Loucy (cell line): ENCODE measurements at regions not wholly inside any gene's neighbourhood (a gene's known extent, or its start where the extent isn't known, plus 50 kb on each side); places are given as distances from the start of the nearest gene placed in this dataset.

Experiments
- EZH2phosphoT487 ChIP-seq: fragments of 200-600 bp; IDR thresholded peaks from 2 replicates; pipeline ENCODE4 v1.6.1; 2018; ENCODE audit warnings: antibody characterized with exemption, mild to moderate bottlenecking, moderate library complexity, borderline replicate concordance
- TF ChIP-seq, protein P1 (sequence below): fragments of 200-600 bp; sonication (generic); conservative IDR thresholded peaks from 2 replicates; pipeline ENCODE4 v1.5.1; 2014; ENCODE audit warnings: mild to moderate bottlenecking, antibody characterized with exemption, low read length

DNA sequence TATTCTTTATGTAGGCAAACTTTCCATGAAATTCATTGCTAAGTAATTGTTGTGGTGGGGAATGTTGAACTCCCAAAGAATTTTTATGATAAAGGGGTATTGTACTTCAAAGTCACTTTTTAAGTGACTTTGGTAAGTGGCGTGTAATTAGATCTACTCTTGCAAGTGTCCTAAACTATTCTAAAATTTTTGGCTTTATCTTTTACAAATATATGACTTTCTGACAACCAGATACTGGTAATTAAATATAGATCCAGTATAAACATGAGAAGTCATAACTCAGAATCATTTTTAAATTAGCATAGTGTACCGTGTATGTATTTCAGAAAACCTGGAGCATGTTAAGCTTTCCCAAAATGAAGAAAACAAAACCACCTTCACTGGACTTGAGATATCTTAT is 84.7 kb upstream of the HGF start:
- TF ChIP-seq, protein P1, sequence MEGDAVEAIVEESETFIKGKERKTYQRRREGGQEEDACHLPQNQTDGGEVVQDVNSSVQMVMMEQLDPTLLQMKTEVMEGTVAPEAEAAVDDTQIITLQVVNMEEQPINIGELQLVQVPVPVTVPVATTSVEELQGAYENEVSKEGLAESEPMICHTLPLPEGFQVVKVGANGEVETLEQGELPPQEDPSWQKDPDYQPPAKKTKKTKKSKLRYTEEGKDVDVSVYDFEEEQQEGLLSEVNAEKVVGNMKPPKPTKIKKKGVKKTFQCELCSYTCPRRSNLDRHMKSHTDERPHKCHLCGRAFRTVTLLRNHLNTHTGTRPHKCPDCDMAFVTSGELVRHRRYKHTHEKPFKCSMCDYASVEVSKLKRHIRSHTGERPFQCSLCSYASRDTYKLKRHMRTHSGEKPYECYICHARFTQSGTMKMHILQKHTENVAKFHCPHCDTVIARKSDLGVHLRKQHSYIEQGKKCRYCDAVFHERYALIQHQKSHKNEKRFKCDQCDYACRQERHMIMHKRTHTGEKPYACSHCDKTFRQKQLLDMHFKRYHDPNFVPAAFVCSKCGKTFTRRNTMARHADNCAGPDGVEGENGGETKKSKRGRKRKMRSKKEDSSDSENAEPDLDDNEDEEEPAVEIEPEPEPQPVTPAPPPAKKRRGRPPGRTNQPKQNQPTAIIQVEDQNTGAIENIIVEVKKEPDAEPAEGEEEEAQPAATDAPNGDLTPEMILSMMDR = no peak
- TF ChIP-seq EZH2phosphoT487 = no peak
